GM12878 (cell line): ENCODE measurements at regions not wholly inside any gene's neighbourhood (a gene's known extent, or its start where the extent isn't known, plus 50 kb on each side); places are given as distances from the start of the nearest gene placed in this dataset.

Source experiments
- ATAC-seq: fragments of 200-7000 bp; cut with Tn5 transposase; 3 replicates; pipeline ENCODE4 v1.9.1; 2020; ENCODE audit warnings: mild to moderate bottlenecking, moderate library complexity
- BruUV-seq: library from RNA; stranded (reverse); fragments of 400-500 nt; replicated peaks from 2 replicates; lab custom pipeline; 2021; lab: Mats Ljungman, UMichigan
- CTCF ChIA-PET: fragments of 300-600 bp; sonication (Branson Sonifier 250); formaldehyde crosslinking; extraction: SDS; loops from one replicate; lab custom pipeline; 2021; ENCODE audit warnings: inconsistent platforms; lab: Yijun Ruan, JAX
- POLR2A ChIA-PET: fragments of 350-600 bp; formaldehyde crosslinking; extraction: SDS; loops from one replicate; lab custom pipeline; 2021; ENCODE audit warnings: inconsistent platforms; lab: Charles Lee
- RAD21 ChIA-PET: fragments of 300-600 bp; sonication (Branson Sonifier 250); formaldehyde crosslinking; loops from one replicate; lab custom pipeline; 2023; ENCODE audit warnings: antibody characterized with exemption; ENCODE audit not compliant: unreplicated experiment; lab: Charles Lee
- SMC1A ChIA-PET: fragments of 300-600 bp; sonication (Branson Sonifier 250); formaldehyde crosslinking; loops from one replicate; lab custom pipeline; 2023; ENCODE audit not compliant: unreplicated experiment, uncharacterized antibody; lab: Charles Lee
- DNase-seq: peaks from one replicate; pipeline ENCODE4 v3.0.0-alpha.2; 2011; ENCODE audit warnings: low read depth, low spot score
- FAIRE-seq: peaks from 3 replicates; lab custom pipeline; 2011; peaks lifted over from hg19 to GRCh38; lab: Jason Lieb, UNC
- H2AFZ ChIP-seq: 2 replicates; pipeline ENCODE4 v1.6.0; 2011; ENCODE audit warnings: low read depth, low read length, control low read depth; ENCODE audit not compliant: control insufficient read depth
- H3K27ac ChIP-seq: 2 replicates; pipeline ENCODE4 v1.5.1; 2011; ENCODE audit warnings: control low read depth; ENCODE audit not compliant: control insufficient read depth, insufficient read depth
- H3K27me3 ChIP-seq, 2 experiments: replicated peaks in 1 of 2; 2 replicates each; pipeline versions ENCODE4 v1.6.0 to v1.6.1; 2011; ENCODE audit warnings: low read length in 1 of 2; ENCODE audit not compliant: control insufficient read depth in 2 of 2, insufficient read depth in 2 of 2
- H3K36me3 ChIP-seq, 2 experiments: 2 replicates each; pipeline ENCODE4 v1.5.1; 2011; ENCODE audit warnings: low read length in 1 of 2; ENCODE audit not compliant: control insufficient read depth in 2 of 2, insufficient read depth in 2 of 2
- H3K4me1 ChIP-seq: 2 replicates; pipeline ENCODE4 v1.6.1; 2011; ENCODE audit warnings: mild to moderate bottlenecking, low read length, moderate library complexity, mixed read lengths; ENCODE audit not compliant: control insufficient read depth, insufficient read depth
- H3K4me2 ChIP-seq: 2 replicates; pipeline ENCODE4 v1.6.0; 2011; ENCODE audit warnings: control low read depth; ENCODE audit not compliant: control insufficient read depth, insufficient read depth
- H3K4me3 ChIP-seq: fragments of 200-600 bp; sonication (generic); 2 replicates; pipeline ENCODE4 v1.5.1; 2016
- H3K79me2 ChIP-seq: 2 replicates; pipeline ENCODE4 v1.6.0; 2011; ENCODE audit warnings: low read length; ENCODE audit not compliant: control insufficient read depth, insufficient read depth
- H3K9ac ChIP-seq: 2 replicates; pipeline ENCODE4 v1.8.0; 2011; ENCODE audit warnings: low read length, control low read depth, mixed read lengths; ENCODE audit not compliant: control insufficient read depth, insufficient read depth
- H3K9me3 ChIP-seq: replicated peaks from 3 replicates; pipeline ENCODE4 v1.5.1; 2011; ENCODE audit warnings: mild to moderate bottlenecking, low read length; ENCODE audit not compliant: control insufficient read depth, insufficient read depth
- H4K20me1 ChIP-seq: 2 replicates; pipeline ENCODE4 v1.6.0; 2011; ENCODE audit not compliant: control insufficient read depth, insufficient read depth
- ATF3 ChIP-seq: IDR thresholded peaks from 2 replicates; pipeline ENCODE4 v1.6.1; 2011; ENCODE audit warnings: low read depth, mild to moderate bottlenecking, low read length, moderate library complexity, borderline replicate concordance; ENCODE audit errors: extremely low read depth
- BCLAF1 ChIP-seq: fragments of 450-650 bp; IDR thresholded peaks from 2 replicates; pipeline ENCODE4 v1.6.1; 2017; ENCODE audit warnings: antibody characterized with exemption, mild to moderate bottlenecking, moderate library complexity
- CBFB ChIP-seq: IDR thresholded peaks from 2 replicates; pipeline ENCODE4 v1.6.1; 2016; ENCODE audit warnings: antibody characterized with exemption, low read depth
- CHD4 ChIP-seq: fragments of 200-600 bp; sonication (generic); IDR thresholded peaks from 2 replicates; pipeline ENCODE4 v1.6.1; 2016; ENCODE audit warnings: mild to moderate bottlenecking
- E4F1 ChIP-seq: fragments of 450-650 bp; IDR thresholded peaks from 2 replicates; pipeline ENCODE4 v1.6.1; 2018; ENCODE audit warnings: borderline replicate concordance, mild to moderate bottlenecking; ENCODE audit not compliant: partially characterized antibody
- EED ChIP-seq: sonication (generic); IDR thresholded peaks from 2 replicates; pipeline ENCODE4 v1.6.1; 2016; ENCODE audit warnings: antibody characterized with exemption, low read depth
- EP300 ChIP-seq, 2 experiments: fragments of 150-350 bp in 1 of 2; IDR thresholded peaks; 2 replicates each; pipeline ENCODE4 v1.6.1; 2011 to 2012; ENCODE audit warnings: low read depth in 2 of 2, low read length in 2 of 2, borderline replicate concordance in 1 of 2, improper control_type of control experiment in 1 of 2, inconsistent platforms in 1 of 2; ENCODE audit not compliant: control insufficient read depth in 1 of 2
- ETV6 ChIP-seq, 2 experiments: fragments of 450-650 bp in 1 of 2; IDR thresholded peaks in 1 of 2; conservative IDR thresholded peaks in 1 of 2; 2 replicates each; pipeline ENCODE4 v1.6.1; 2014; ENCODE audit warnings: antibody characterized with exemption in 1 of 2, borderline replicate concordance in 1 of 2, low read depth in 1 of 2, mild to moderate bottlenecking in 1 of 2, moderate library complexity in 1 of 2
- KDM1A ChIP-seq: fragments of 200-600 bp; sonication (generic); IDR thresholded peaks from 2 replicates; pipeline ENCODE4 v1.6.1; 2016; ENCODE audit warnings: borderline replicate concordance
- MTA2 ChIP-seq: fragments of 450-650 bp; IDR thresholded peaks from 2 replicates; pipeline ENCODE4 v1.6.1; 2016; ENCODE audit warnings: low read depth, mild to moderate bottlenecking, moderate library complexity
- POLR2AphosphoS5 ChIP-seq: IDR thresholded peaks from 2 replicates; pipeline ENCODE4 v1.6.1; 2011; ENCODE audit warnings: mild to moderate bottlenecking, low read length, inconsistent platforms
- RAD51 ChIP-seq: fragments of 450-650 bp; IDR thresholded peaks from 2 replicates; pipeline ENCODE4 v1.6.1; 2016; ENCODE audit warnings: moderate library complexity, mild to moderate bottlenecking, inconsistent platforms
- RELA ChIP-seq: fragments of 450-650 bp; IDR thresholded peaks from 2 replicates; pipeline ENCODE4 v1.8.0; 2014; ENCODE audit warnings: borderline replicate concordance; ENCODE audit not compliant: partially characterized antibody
- SREBF1 ChIP-seq: IDR thresholded peaks from 2 replicates; pipeline ENCODE4 v1.6.1; 2012; ENCODE audit warnings: mild to moderate bottlenecking, low read length
- SUPT20H ChIP-seq: IDR thresholded peaks from 2 replicates; pipeline ENCODE4 v1.6.1; 2011; ENCODE audit warnings: low read depth, mild to moderate bottlenecking, low read length, moderate library complexity, borderline replicate concordance; ENCODE audit not compliant: control insufficient read depth
- USF2 ChIP-seq: IDR thresholded peaks from 2 replicates; pipeline ENCODE4 v1.6.1; 2011; ENCODE audit warnings: low read depth, low read length, improper control_type of control experiment, borderline replicate concordance
- WRNIP1 ChIP-seq: IDR thresholded peaks from 2 replicates; pipeline ENCODE4 v1.6.1; 2011; ENCODE audit warnings: low read depth, low read length, improper control_type of control experiment, borderline replicate concordance
- ZNF24 ChIP-seq: fragments of 450-650 bp; IDR thresholded peaks from 2 replicates; pipeline ENCODE4 v1.6.1; 2017; ENCODE audit warnings: antibody characterized with exemption, mild to moderate bottlenecking
- WGBS: methylation state at CpG from one replicate; pipeline ENCODE4 v1.1.6; 2016; ENCODE audit warnings: low lambda C conversion rate; ENCODE audit not compliant: insufficient replicate concordance, insufficient coverage; ENCODE audit errors: missing lambda C conversion rate; 5-methylcytosine and 5-hydroxymethylcytosine counted together
- in situ Hi-C: fragments of 300-500 bp; cut with MboI; formaldehyde crosslinking; loops from 9 replicates; pipeline ENCODE4 v1.14.3; 2018; ENCODE audit warnings: mixed read lengths
- intact Hi-C: fragments of 100-400 bp; cut with micrococcal nuclease; formaldehyde crosslinking; loops from one replicate; pipeline ENCODE4 v1.14.2; 2022; ENCODE audit not compliant: unreplicated experiment

- ATAC-seq: no peak
Measured at GRCh38 chr19:32246006-32246405, 99.4 kb upstream of the ZNF507 start.

More at GRCh38 chr19:32246006-32246405, 99.4 kb upstream of the ZNF507 start:
- Histone ChIP-seq H3K4me1 (no peaks in the 10 kb centered on the region), H3K9me3 (no peaks in the 10 kb centered on the region), H3K4me3 (no peak overlapping the region), H3K4me2 (no peak overlapping the region), H3K27me3 (no peaks in the 10 kb centered on the region), H3K79me2 (no peaks in the 10 kb centered on the region), H3K9ac (no peak overlapping the region), H2AFZ (no peak overlapping the region), H3K27ac (no peak overlapping the region), H3K36me3 (no peaks in the 10 kb centered on the region), H4K20me1 (no peaks in the 10 kb centered on the region)
- WGBS: 3% methylated on average over 5 of the region's 5 CpGs
- in situ Hi-C loops: no loop called here
- BruUV-seq: no TSS peak
- FAIRE-seq: no peak
- POLR2A ChIA-PET: no interaction called here
- intact Hi-C loops: no loop called here
- TF ChIP-seq CHD4 (no peak), USF2 (no peak), SREBF1 (no peak), ZNF24 (no peak), EED (no peak), CBFB (no peak), SUPT20H (no peak), RELA (no peak), KDM1A (no peak), EP300 (IDR thresholded peaks at IDR 0.05; ENCODE audit: borderline replicate concordance in 1 of 2, control insufficient read depth in 1 of 2, low read depth in 2 of 2, low read length in 2 of 2) (no peak), WRNIP1 (no peak), MTA2 (no peak), POLR2AphosphoS5 (no peak), RAD51 (no peak), E4F1 (no peak), ATF3 (no peak), ETV6 (conservative IDR thresholded peaks at IDR 0.05 in 1 of 2, IDR thresholded peaks at IDR 0.05 in 1 of 2; ENCODE audit: borderline replicate concordance in 1 of 2, low read depth in 1 of 2) (no peak), BCLAF1 (no peak)
- CTCF ChIA-PET: no interaction called here
- RAD21 ChIA-PET: no interaction called here
- SMC1A ChIA-PET: no interaction called here
- no peak for DNase-seq
